Prostate gland (tissue), 2 donors: ENCODE measurements at regions not wholly inside any gene's neighbourhood (a gene's known extent, or its start where the extent isn't known, plus 50 kb on each side); places are given as distances from the start of the nearest gene placed in this dataset.

Source experiments
- DNase-seq: peaks from one replicate; pipeline ENCODE4 v3.0.0-alpha.2; 2019; ENCODE audit warnings: low spot score
- H3K27ac ChIP-seq, 2 donors: fragments of 200-600 bp; sonication (generic); 2 replicates each; pipeline ENCODE4 v1.5.1; 2017 to 2019
- H3K27me3 ChIP-seq: fragments of 200-600 bp; sonication (generic); replicated peaks from 2 replicates; pipeline ENCODE4 v1.5.1; 2019; ENCODE audit not compliant: insufficient read depth
- H3K36me3 ChIP-seq, 2 donors: fragments of 200-600 bp; sonication (generic); 1 replicate in 1 of 2; 2 replicates in 1 of 2; pipeline versions ENCODE4 v1.5.1 to v1.8.1; 2017 to 2019
- H3K4me1 ChIP-seq: fragments of 200-600 bp; sonication (generic); replicated peaks from 2 replicates; pipeline ENCODE4 v1.5.1; 2019
- H3K4me3 ChIP-seq, 2 donors: fragments of 200-600 bp; sonication (generic); 2 replicates each; pipeline ENCODE4 v1.5.1; 2017 to 2019
- H3K9me3 ChIP-seq: fragments of 200-600 bp; sonication (generic); 2 replicates; pipeline ENCODE4 v1.5.1; 2017
- POLR2A ChIP-seq: fragments of 450-650 bp; IDR thresholded peaks from one replicate; pipeline ENCODE4 v1.6.1; 2016; ENCODE audit warnings: antibody characterized with exemption, mild to moderate bottlenecking
- POLR2AphosphoS5 ChIP-seq: sonication (generic); formaldehyde crosslinking; IDR thresholded peaks from one replicate; pipeline ENCODE4 v1.6.1; 2017; ENCODE audit warnings: antibody characterized with exemption
- WGBS: methylation state at CpG from one replicate; pipeline ENCODE4 v1.1.5; 2018; 5-methylcytosine and 5-hydroxymethylcytosine counted together
- intact Hi-C: fragments of 100-400 bp; cut with DNase I; formaldehyde crosslinking; loops from one replicate; pipeline ENCODE4 v1.14.2; 2022
- TF ChIP-seq, protein P1 (sequence below), 4 experiments: fragments of 200-600 bp in 2 of 4; fragments of 450-650 bp in 2 of 4; sonication (generic) in 2 of 4; IDR thresholded peaks; 1 replicate in 3 of 4; 2 replicates in 1 of 4; pipeline ENCODE4 v1.5.1; 2016 to 2019; ENCODE audit warnings: antibody characterized with exemption in 4 of 4, mild to moderate bottlenecking in 2 of 4, moderate library complexity in 2 of 4

DNA sequence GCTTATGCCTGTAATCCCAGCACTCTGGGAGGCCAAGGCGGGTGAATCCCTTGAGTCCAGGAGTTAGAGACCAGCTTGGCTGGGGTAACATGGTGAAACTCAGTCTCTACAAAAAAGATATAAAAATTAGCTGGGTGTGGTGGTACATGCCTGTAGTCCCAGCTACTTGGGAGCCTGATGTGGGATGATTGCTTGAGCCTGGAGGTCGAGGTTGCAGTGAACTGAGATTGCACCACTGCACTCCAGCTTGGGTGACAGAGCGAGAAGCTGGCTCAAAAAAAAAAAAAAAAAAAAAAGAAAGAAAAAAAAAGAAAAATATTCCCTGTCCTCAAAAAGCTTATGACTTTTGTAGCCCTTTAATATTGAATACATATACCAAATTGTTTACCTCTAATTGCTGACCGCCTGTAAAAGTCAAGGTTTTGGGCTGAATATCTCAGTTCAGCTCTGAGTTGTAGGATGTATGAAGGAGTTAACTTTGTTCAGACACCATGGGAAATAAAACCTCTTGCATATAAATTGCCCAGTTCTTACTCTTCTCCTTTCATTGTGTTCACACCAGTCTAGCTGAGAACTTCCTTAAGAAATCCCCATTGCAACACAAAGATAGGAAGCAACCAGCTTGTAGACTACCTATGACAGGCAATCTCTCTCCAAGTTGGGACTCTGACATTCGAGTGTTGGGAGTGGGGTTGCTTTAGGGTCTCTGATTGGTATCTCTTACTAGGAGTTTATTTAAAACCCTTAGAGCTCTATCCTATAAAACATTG is 97.6 kb upstream of the RASGRP1 start:
- intact Hi-C loops, result no loop called here
- Histone ChIP-seq H3K4me1 (no peaks in the 10 kb centered on the region), H3K27ac (no peak overlapping the region), H3K4me3 (no peak overlapping the region), H3K36me3 (no peaks in the 10 kb centered on the region), H3K9me3 (no peaks in the 10 kb centered on the region), H3K27me3 (no peaks in the 10 kb centered on the region)
- 77% methylated on average over 5 of the region's 5 CpGs for WGBS
- no peak for DNase-seq
- TF ChIP-seq POLR2AphosphoS5 (no peak), POLR2A (no peak)
- TF ChIP-seq, protein P1, sequence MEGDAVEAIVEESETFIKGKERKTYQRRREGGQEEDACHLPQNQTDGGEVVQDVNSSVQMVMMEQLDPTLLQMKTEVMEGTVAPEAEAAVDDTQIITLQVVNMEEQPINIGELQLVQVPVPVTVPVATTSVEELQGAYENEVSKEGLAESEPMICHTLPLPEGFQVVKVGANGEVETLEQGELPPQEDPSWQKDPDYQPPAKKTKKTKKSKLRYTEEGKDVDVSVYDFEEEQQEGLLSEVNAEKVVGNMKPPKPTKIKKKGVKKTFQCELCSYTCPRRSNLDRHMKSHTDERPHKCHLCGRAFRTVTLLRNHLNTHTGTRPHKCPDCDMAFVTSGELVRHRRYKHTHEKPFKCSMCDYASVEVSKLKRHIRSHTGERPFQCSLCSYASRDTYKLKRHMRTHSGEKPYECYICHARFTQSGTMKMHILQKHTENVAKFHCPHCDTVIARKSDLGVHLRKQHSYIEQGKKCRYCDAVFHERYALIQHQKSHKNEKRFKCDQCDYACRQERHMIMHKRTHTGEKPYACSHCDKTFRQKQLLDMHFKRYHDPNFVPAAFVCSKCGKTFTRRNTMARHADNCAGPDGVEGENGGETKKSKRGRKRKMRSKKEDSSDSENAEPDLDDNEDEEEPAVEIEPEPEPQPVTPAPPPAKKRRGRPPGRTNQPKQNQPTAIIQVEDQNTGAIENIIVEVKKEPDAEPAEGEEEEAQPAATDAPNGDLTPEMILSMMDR (IDR thresholded peaks at IDR 0.05), result no peak

- TF ChIP-seq, protein P1 (IDR thresholded peaks at IDR 0.05), result no peak
- TF ChIP-seq POLR2AphosphoS5, result no peak
- no peak for TF ChIP-seq POLR2A
- H3K4me1 ChIP-seq, result no peaks in the 10 kb centered on the region
- H3K27me3 ChIP-seq, result no peaks in the 10 kb centered on the region
- no peak overlapping the region for H3K4me3 ChIP-seq
- intact Hi-C loops, result no loop called here
- DNase-seq, result no peak
- H3K9me3 ChIP-seq, result no peaks in the 10 kb centered on the region
- H3K27ac ChIP-seq, result no peak overlapping the region
- no peaks in the 10 kb centered on the region for H3K36me3 ChIP-seq
- WGBS, result 78% methylated on average over 2 of the region's 2 CpGs
Observed at GRCh38 chr15:38662805-38663204, 98.2 kb upstream of the RASGRP1 start.

DNA sequence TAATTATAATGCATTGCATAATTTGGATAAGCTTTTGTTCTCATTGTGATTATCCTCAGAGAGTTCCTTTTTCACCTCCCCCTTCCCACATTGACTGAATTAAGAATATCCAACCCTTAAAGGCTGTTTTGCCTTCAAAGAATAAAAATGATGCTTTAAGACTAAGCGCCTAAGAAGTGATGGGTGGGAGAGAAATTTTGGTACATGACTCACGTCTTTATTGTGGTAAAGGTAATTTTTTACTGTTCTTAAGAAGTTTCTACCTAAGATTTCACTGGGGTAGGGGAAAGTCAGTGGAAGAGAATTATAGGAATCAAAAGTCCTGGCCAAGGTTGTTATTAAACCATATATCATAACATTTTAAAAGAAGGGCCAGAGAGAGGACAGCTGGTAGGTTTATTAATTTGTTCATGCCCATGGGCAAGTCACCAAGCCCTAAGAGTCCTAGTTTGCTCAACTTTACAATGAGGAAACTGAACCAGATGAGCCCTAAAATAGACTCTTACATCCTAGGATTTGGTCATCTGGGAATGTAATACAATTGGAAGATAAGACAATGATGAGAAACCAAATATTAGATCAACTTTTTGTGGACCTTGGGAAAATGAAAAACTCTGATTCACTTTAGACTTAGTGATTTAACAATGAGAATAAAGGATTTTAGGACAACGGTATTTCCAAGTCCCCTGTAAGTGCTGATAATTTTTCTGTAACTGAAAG is 101.1 kb upstream of the RASGRP1 start:
- H3K9me3 ChIP-seq, result no peaks in the 10 kb centered on the region
- no peaks in the 10 kb centered on the region for H3K36me3 ChIP-seq
- H3K27ac ChIP-seq, result no peak overlapping the region
- TF ChIP-seq, protein P1 (IDR thresholded peaks at IDR 0.05), result no peak
- TF ChIP-seq POLR2AphosphoS5, result no peak
- no peak for TF ChIP-seq POLR2A
- H3K4me1 ChIP-seq, result no peaks in the 10 kb centered on the region
- WGBS, result 91% methylated on average over 3 of the region's 3 CpGs
- intact Hi-C loops, result no loop called here
- no peak overlapping the region for H3K4me3 ChIP-seq
- DNase-seq, result no peak
- H3K27me3 ChIP-seq, result no peaks in the 10 kb centered on the region

DNA sequence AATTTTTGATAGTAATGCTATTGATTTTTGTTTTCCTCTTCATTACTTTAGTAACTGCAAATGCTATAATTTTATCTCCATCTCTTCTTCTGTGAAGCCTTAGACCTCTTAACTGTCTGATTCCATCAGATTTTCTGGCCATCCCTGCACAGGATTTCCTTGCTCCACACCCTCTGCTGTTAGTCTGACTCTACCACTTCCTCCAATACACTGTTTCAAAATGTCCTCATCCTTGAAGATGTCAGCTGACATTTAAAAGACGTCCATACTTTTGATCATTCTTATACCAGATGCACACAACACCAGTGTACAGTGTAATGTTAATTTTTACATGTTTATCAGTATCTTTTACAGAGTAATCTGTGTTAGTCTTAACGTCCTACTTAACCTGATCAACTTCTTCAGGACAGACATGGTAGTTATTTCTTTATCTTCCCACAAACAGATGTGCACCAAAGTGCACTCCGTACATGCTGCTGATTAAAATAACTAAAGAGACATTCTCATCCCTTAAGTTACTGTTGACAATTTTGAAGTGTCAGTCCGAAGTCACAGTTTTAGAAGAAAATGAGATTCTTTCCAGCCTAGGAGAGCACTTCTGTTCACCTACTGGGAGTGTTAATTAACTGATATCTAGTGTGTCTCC is 102.4 kb upstream of the RASGRP1 start:
- Histone ChIP-seq H3K9me3 (no peaks in the 10 kb centered on the region), H3K4me1 (no peaks in the 10 kb centered on the region), H3K27ac (no peak overlapping the region), H3K4me3 (no peak overlapping the region), H3K36me3 (no peaks in the 10 kb centered on the region), H3K27me3 (no peaks in the 10 kb centered on the region)
- TF ChIP-seq, protein P1 (IDR thresholded peaks at IDR 0.05), result no peak
- TF ChIP-seq POLR2A (no peak), POLR2AphosphoS5 (no peak)
- no peak for DNase-seq
- intact Hi-C loops, result no loop called here
- 61% methylated on average over 4 of the region's 4 CpGs for WGBS
